ENCODE measurements at regions not wholly inside any gene's neighbourhood (a gene's known extent, or its start where the extent isn't known, plus 50 kb on each side); places are given as distances from the start of the nearest gene placed in this dataset.
A peak's percentile ranks its signal among the peaks of the same experiment; 100 is the strongest.

GRCh38 chr1:163561580-163562295 is 240.0 kb downstream of the NUF2 start:
- no peaks in the 10 kb centered on the region for H4K20me1 ChIP-seq (ENCODE audit: insufficient read depth, low read length)
- no peaks in the 10 kb centered on the region for H3K27me3 ChIP-seq (ENCODE audit: insufficient read depth, low read length)
- no peak overlapping the region for H3K4me3 ChIP-seq (ENCODE audit: insufficient read depth, low read depth, low read length)
- no peak overlapping the region for H3K27ac ChIP-seq (ENCODE audit: low read depth, low read length)
- no peaks in the 10 kb centered on the region for H3K27me3 Mint-ChIP-seq (ENCODE audit: low read depth, unreplicated experiment)
- H3K9me3 ChIP-seq (ENCODE audit: insufficient read depth, low read depth, low read length) = no peaks in the 10 kb centered on the region
- no peak for TF ChIP-seq EZH2 (IDR thresholded peaks at IDR 0.05; ENCODE audit: insufficient read depth, low read length)
- TF ChIP-seq, protein P1, sequence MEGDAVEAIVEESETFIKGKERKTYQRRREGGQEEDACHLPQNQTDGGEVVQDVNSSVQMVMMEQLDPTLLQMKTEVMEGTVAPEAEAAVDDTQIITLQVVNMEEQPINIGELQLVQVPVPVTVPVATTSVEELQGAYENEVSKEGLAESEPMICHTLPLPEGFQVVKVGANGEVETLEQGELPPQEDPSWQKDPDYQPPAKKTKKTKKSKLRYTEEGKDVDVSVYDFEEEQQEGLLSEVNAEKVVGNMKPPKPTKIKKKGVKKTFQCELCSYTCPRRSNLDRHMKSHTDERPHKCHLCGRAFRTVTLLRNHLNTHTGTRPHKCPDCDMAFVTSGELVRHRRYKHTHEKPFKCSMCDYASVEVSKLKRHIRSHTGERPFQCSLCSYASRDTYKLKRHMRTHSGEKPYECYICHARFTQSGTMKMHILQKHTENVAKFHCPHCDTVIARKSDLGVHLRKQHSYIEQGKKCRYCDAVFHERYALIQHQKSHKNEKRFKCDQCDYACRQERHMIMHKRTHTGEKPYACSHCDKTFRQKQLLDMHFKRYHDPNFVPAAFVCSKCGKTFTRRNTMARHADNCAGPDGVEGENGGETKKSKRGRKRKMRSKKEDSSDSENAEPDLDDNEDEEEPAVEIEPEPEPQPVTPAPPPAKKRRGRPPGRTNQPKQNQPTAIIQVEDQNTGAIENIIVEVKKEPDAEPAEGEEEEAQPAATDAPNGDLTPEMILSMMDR (IDR thresholded peaks at IDR 0.05; ENCODE audit: insufficient read depth, low read depth, low read length) = peak; percentile 26
- H3K79me2 ChIP-seq (ENCODE audit: insufficient read depth, low read length) = no peaks in the 10 kb centered on the region
- no peak overlapping the region for H3K4me2 ChIP-seq (ENCODE audit: low read length)
- no peak overlapping the region for H3K9ac ChIP-seq (ENCODE audit: low read length)
- DNase-seq (ENCODE audit: low read depth) = no peak
- FAIRE-seq = no peak
- no peaks in the 10 kb centered on the region for H3K36me3 Mint-ChIP-seq (ENCODE audit: low read depth, unreplicated experiment)
- H3K4me1 ChIP-seq (ENCODE audit: insufficient read depth, low read length) = no peaks in the 10 kb centered on the region
- H3K9me3 Mint-ChIP-seq (ENCODE audit: unreplicated experiment) = no peaks in the 10 kb centered on the region
- no peak overlapping the region for H2AFZ ChIP-seq (ENCODE audit: low read depth, low read length)
- H3K27ac Mint-ChIP-seq (ENCODE audit: unreplicated experiment) = no peak overlapping the region
- H3K4me3 Mint-ChIP-seq (ENCODE audit: unreplicated experiment) = no peak overlapping the region
- H3K4me1 Mint-ChIP-seq (ENCODE audit: low read depth, unreplicated experiment) = peaks cover 4% of the 10 kb centered on the region
- no peaks in the 10 kb centered on the region for H3K36me3 ChIP-seq (ENCODE audit: insufficient read depth, low read length)

GRCh38 chr1:163562355-163562754 is 240.6 kb downstream of the NUF2 start:
- Mint-ChIP-seq H3K9me3 (ENCODE audit: unreplicated experiment) (no peaks in the 10 kb centered on the region), H3K4me1 (ENCODE audit: low read depth, unreplicated experiment) (peaks cover 4% of the 10 kb centered on the region), H3K36me3 (ENCODE audit: low read depth, unreplicated experiment) (no peaks in the 10 kb centered on the region), H3K27ac (ENCODE audit: unreplicated experiment) (no peak overlapping the region), H3K4me3 (ENCODE audit: unreplicated experiment) (no peak overlapping the region), H3K27me3 (ENCODE audit: low read depth, unreplicated experiment) (no peaks in the 10 kb centered on the region)
- Histone ChIP-seq H3K27me3 (ENCODE audit: insufficient read depth, low read length) (no peaks in the 10 kb centered on the region), H2AFZ (ENCODE audit: low read depth, low read length) (no peak overlapping the region), H3K9ac (ENCODE audit: low read length) (no peak overlapping the region), H3K4me3 (ENCODE audit: insufficient read depth, low read depth, low read length) (no peak overlapping the region), H3K4me1 (ENCODE audit: insufficient read depth, low read length) (no peaks in the 10 kb centered on the region), H3K4me2 (ENCODE audit: low read length) (no peak overlapping the region), H3K9me3 (ENCODE audit: insufficient read depth, low read depth, low read length) (no peaks in the 10 kb centered on the region), H3K79me2 (ENCODE audit: insufficient read depth, low read length) (no peaks in the 10 kb centered on the region), H3K36me3 (ENCODE audit: insufficient read depth, low read length) (no peaks in the 10 kb centered on the region), H3K27ac (ENCODE audit: low read depth, low read length) (no peak overlapping the region), H4K20me1 (ENCODE audit: insufficient read depth, low read length) (no peaks in the 10 kb centered on the region)
- DNase-seq (ENCODE audit: low read depth) = no peak
- no peak for TF ChIP-seq EZH2 (IDR thresholded peaks at IDR 0.05; ENCODE audit: insufficient read depth, low read length)
- TF ChIP-seq, protein P1 (IDR thresholded peaks at IDR 0.05; ENCODE audit: insufficient read depth, low read depth, low read length) = no peak
- FAIRE-seq = no peak

DNA sequence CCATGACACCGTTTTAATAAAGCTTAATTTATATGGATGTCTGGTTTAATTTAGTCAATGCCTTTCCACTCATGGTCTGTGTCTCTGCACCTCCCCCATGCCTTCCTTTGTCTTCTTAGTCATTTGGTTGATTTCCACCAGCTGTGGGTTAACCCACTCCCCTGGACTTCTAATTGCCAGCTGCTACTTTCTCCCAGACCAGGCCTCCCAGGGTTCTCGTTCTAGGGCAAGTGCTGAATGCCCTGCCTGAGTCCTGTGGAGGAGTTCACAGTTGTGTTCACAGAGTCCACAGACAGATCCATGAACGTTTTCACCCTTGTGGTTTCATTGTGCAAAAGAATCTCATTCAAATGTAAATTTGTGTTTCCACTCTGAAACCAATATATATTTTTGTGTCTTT is 243.4 kb downstream of the NUF2 start:
- no peak for DNase-seq (ENCODE audit: low read depth)
- Histone ChIP-seq H3K27me3 (ENCODE audit: insufficient read depth, low read length) (no peaks in the 10 kb centered on the region), H2AFZ (ENCODE audit: low read depth, low read length) (no peak overlapping the region), H3K9ac (ENCODE audit: low read length) (no peak overlapping the region), H3K9me3 (ENCODE audit: insufficient read depth, low read depth, low read length) (no peaks in the 10 kb centered on the region), H4K20me1 (ENCODE audit: insufficient read depth, low read length) (no peaks in the 10 kb centered on the region), H3K36me3 (ENCODE audit: insufficient read depth, low read length) (no peaks in the 10 kb centered on the region), H3K4me1 (ENCODE audit: insufficient read depth, low read length) (no peaks in the 10 kb centered on the region), H3K4me3 (ENCODE audit: insufficient read depth, low read depth, low read length) (no peak overlapping the region), H3K79me2 (ENCODE audit: insufficient read depth, low read length) (no peaks in the 10 kb centered on the region), H3K4me2 (ENCODE audit: low read length) (no peak overlapping the region), H3K27ac (ENCODE audit: low read depth, low read length) (no peak overlapping the region)
- no peak for TF ChIP-seq EZH2 (IDR thresholded peaks at IDR 0.05; ENCODE audit: insufficient read depth, low read length)
- TF ChIP-seq, protein P1 (IDR thresholded peaks at IDR 0.05; ENCODE audit: insufficient read depth, low read depth, low read length) = no peak
- no peaks in the 10 kb centered on the region for H3K36me3 Mint-ChIP-seq (ENCODE audit: low read depth, unreplicated experiment)
- H3K4me1 Mint-ChIP-seq (ENCODE audit: low read depth, unreplicated experiment) = peaks cover 4% of the 10 kb centered on the region
- FAIRE-seq = no peak
- H3K9me3 Mint-ChIP-seq (ENCODE audit: unreplicated experiment) = no peaks in the 10 kb centered on the region
- H3K27ac Mint-ChIP-seq (ENCODE audit: unreplicated experiment) = peak overlapping the region; percentile 69
- no peaks in the 10 kb centered on the region for H3K27me3 Mint-ChIP-seq (ENCODE audit: low read depth, unreplicated experiment)
- H3K4me3 Mint-ChIP-seq (ENCODE audit: unreplicated experiment) = no peak overlapping the region

Data from astrocyte (in vitro differentiated cells and primary cell).